ENCODE measurements at regions not wholly inside any gene's neighbourhood (a gene's known extent, or its start where the extent isn't known, plus 50 kb on each side); places are given as distances from the start of the nearest gene placed in this dataset.
"Not testable (repeated sequence)": the region's sequence is repeated elsewhere in the genome, so short reads cannot be mapped to it uniquely, and the experiment has no call there.

GRCh38 chr2:2581331-2582159 lies 250.5 kb upstream of the MYT1L start:
- H3K79me2 ChIP-seq (ENCODE audit: insufficient read depth, low read length) = no peaks in the 10 kb centered on the region
- H3K27ac ChIP-seq (ENCODE audit: low read depth, low read length, poor library complexity, severe bottlenecking) = no peak overlapping the region
- H3K36me3 ChIP-seq (ENCODE audit: insufficient read depth, low read length) = no peaks in the 10 kb centered on the region

GRCh38 chr2:2580841-2581240 lies 249.8 kb upstream of the MYT1L start:
- not testable (repeated sequence) for H3K27me3 ChIP-seq (ENCODE audit: insufficient read depth, low read length); H3K4me1 ChIP-seq (ENCODE audit: insufficient read depth, low read length, severe bottlenecking); H3K9me3 ChIP-seq (ENCODE audit: low read length); H3F3A ChIP-seq (ENCODE audit: insufficient read depth, low read length); H3K27ac ChIP-seq (ENCODE audit: low read depth, low read length, poor library complexity, severe bottlenecking); H3K79me2 ChIP-seq (ENCODE audit: insufficient read depth, low read length); H4K20me1 ChIP-seq (ENCODE audit: insufficient read depth, low read length); H2AFZ ChIP-seq (ENCODE audit: low read length); H3K4me2 ChIP-seq (ENCODE audit: low read length); H3K36me3 ChIP-seq (ENCODE audit: insufficient read depth, low read length); H3K4me3 ChIP-seq (ENCODE audit: low read depth, low read length, poor library complexity, severe bottlenecking); H3K9me2 ChIP-seq (ENCODE audit: low read depth, low read length); H3K9ac ChIP-seq (ENCODE audit: low read length)

More at GRCh38 chr2:2581331-2582159, 250.5 kb upstream of the MYT1L start:
- no peak for TF ChIP-seq CTCF (IDR thresholded peaks at IDR 0.05; ENCODE audit: low read length)
- TF ChIP-seq EZH2 (IDR thresholded peaks at IDR 0.05; ENCODE audit: borderline replicate concordance, low read length) = no peak
- no peak overlapping the region for H3K9ac ChIP-seq (ENCODE audit: low read length)
- no peaks in the 10 kb centered on the region for H3K27me3 ChIP-seq (ENCODE audit: insufficient read depth, low read length)
- H3K4me2 ChIP-seq (ENCODE audit: low read length) = no peak overlapping the region
- no peaks in the 10 kb centered on the region for H4K20me1 ChIP-seq (ENCODE audit: insufficient read depth, low read length)
- no peaks in the 10 kb centered on the region for H3K9me3 ChIP-seq (ENCODE audit: low read length)
- no peak overlapping the region for H2AFZ ChIP-seq (ENCODE audit: low read length)
- no peaks in the 10 kb centered on the region for H3K4me1 ChIP-seq (ENCODE audit: insufficient read depth, low read length, severe bottlenecking)
- H3K4me3 ChIP-seq (ENCODE audit: low read depth, low read length, poor library complexity, severe bottlenecking) = no peak overlapping the region
- H3K9me2 ChIP-seq (ENCODE audit: low read depth, low read length) = no peaks in the 10 kb centered on the region
- H3F3A ChIP-seq (ENCODE audit: insufficient read depth, low read length) = no peaks in the 10 kb centered on the region

- Histone ChIP-seq H3K4me2 (ENCODE audit: low read length) (no peak overlapping the region), H3K27me3 (ENCODE audit: insufficient read depth, low read length) (no peaks in the 10 kb centered on the region), H3K9me3 (ENCODE audit: low read length) (no peaks in the 10 kb centered on the region), H3K9me2 (ENCODE audit: low read depth, low read length) (no peaks in the 10 kb centered on the region), H3K4me1 (ENCODE audit: insufficient read depth, low read length, severe bottlenecking) (no peaks in the 10 kb centered on the region), H3K79me2 (ENCODE audit: insufficient read depth, low read length) (no peaks in the 10 kb centered on the region), H3K27ac (ENCODE audit: low read depth, low read length, poor library complexity, severe bottlenecking) (no peak overlapping the region), H2AFZ (ENCODE audit: low read length) (no peak overlapping the region), H3K4me3 (ENCODE audit: low read depth, low read length, poor library complexity, severe bottlenecking) (no peak overlapping the region), H3F3A (ENCODE audit: insufficient read depth, low read length) (no peaks in the 10 kb centered on the region), H3K36me3 (ENCODE audit: insufficient read depth, low read length) (no peaks in the 10 kb centered on the region), H3K9ac (ENCODE audit: low read length) (no peak overlapping the region), H4K20me1 (ENCODE audit: insufficient read depth, low read length) (no peaks in the 10 kb centered on the region)
- TF ChIP-seq CTCF (IDR thresholded peaks at IDR 0.05; ENCODE audit: low read length) (no peak), EZH2 (IDR thresholded peaks at IDR 0.05; ENCODE audit: borderline replicate concordance, low read length) (no peak)
Observed at GRCh38 chr2:2580341-2580740, 249.3 kb upstream of the MYT1L start.

DNA sequence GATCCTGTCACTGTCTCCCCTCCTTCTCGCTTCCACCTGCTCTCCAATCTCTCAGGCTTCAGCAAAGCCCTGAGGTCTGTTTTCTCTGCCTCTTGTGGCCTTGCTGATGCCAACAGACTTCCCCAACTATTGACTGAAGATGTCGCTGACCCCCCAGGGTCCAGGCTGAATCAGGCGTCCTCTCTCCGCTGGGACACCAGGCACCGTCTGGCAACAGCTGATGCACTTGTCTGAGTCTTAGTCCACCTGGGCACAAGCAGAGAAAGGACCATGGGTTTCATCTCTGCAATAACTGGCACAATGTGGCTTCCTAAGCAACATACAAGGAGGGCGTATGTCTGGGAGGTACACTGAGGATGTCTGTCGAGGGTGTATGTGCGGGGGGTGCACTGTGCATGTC lies 248.7 kb upstream of the MYT1L start:
- TF ChIP-seq EZH2 (IDR thresholded peaks at IDR 0.05; ENCODE audit: borderline replicate concordance, low read length) = no peak
- no peak for TF ChIP-seq CTCF (IDR thresholded peaks at IDR 0.05; ENCODE audit: low read length)
- no peaks in the 10 kb centered on the region for H3K36me3 ChIP-seq (ENCODE audit: insufficient read depth, low read length)
- H3K9me3 ChIP-seq (ENCODE audit: low read length) = no peaks in the 10 kb centered on the region
- no peaks in the 10 kb centered on the region for H3K27me3 ChIP-seq (ENCODE audit: insufficient read depth, low read length)
- H3F3A ChIP-seq (ENCODE audit: insufficient read depth, low read length) = no peaks in the 10 kb centered on the region
- no peak overlapping the region for H3K4me2 ChIP-seq (ENCODE audit: low read length)
- no peaks in the 10 kb centered on the region for H4K20me1 ChIP-seq (ENCODE audit: insufficient read depth, low read length)
- no peak overlapping the region for H3K4me3 ChIP-seq (ENCODE audit: low read depth, low read length, poor library complexity, severe bottlenecking)
- no peak overlapping the region for H3K27ac ChIP-seq (ENCODE audit: low read depth, low read length, poor library complexity, severe bottlenecking)
- H3K9ac ChIP-seq (ENCODE audit: low read length) = no peak overlapping the region
- H3K79me2 ChIP-seq (ENCODE audit: insufficient read depth, low read length) = no peaks in the 10 kb centered on the region
- H2AFZ ChIP-seq (ENCODE audit: low read length) = no peak overlapping the region
- H3K4me1 ChIP-seq (ENCODE audit: insufficient read depth, low read length, severe bottlenecking) = no peaks in the 10 kb centered on the region
- H3K9me2 ChIP-seq (ENCODE audit: low read depth, low read length) = no peaks in the 10 kb centered on the region
